ENCODE measurements at regions not wholly inside any gene's neighbourhood (a gene's known extent, or its start where the extent isn't known, plus 50 kb on each side); places are given as distances from the start of the nearest gene placed in this dataset.

GRCh38 chr1:221408117-221408803 is 333.6 kb downstream of the DUSP10 start:
- H3K9me2 ChIP-seq (ENCODE audit: insufficient read depth, low read length), result no peaks in the 10 kb centered on the region
- H3K4me2 ChIP-seq (ENCODE audit: low read length), result no peak overlapping the region
- TF ChIP-seq, protein P1, sequence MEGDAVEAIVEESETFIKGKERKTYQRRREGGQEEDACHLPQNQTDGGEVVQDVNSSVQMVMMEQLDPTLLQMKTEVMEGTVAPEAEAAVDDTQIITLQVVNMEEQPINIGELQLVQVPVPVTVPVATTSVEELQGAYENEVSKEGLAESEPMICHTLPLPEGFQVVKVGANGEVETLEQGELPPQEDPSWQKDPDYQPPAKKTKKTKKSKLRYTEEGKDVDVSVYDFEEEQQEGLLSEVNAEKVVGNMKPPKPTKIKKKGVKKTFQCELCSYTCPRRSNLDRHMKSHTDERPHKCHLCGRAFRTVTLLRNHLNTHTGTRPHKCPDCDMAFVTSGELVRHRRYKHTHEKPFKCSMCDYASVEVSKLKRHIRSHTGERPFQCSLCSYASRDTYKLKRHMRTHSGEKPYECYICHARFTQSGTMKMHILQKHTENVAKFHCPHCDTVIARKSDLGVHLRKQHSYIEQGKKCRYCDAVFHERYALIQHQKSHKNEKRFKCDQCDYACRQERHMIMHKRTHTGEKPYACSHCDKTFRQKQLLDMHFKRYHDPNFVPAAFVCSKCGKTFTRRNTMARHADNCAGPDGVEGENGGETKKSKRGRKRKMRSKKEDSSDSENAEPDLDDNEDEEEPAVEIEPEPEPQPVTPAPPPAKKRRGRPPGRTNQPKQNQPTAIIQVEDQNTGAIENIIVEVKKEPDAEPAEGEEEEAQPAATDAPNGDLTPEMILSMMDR (IDR thresholded peaks at IDR 0.05; ENCODE audit: poor library complexity, severe bottlenecking), result no peak
- no peak for TF ChIP-seq MXI1 (conservative IDR thresholded peaks at IDR 0.05; ENCODE audit: poor library complexity, severe bottlenecking)
- no peak for TF ChIP-seq RAD21 (conservative IDR thresholded peaks at IDR 0.05)
- TF ChIP-seq POLR2AphosphoS5 (IDR thresholded peaks at IDR 0.05), result no peak
- TF ChIP-seq, protein P2, sequence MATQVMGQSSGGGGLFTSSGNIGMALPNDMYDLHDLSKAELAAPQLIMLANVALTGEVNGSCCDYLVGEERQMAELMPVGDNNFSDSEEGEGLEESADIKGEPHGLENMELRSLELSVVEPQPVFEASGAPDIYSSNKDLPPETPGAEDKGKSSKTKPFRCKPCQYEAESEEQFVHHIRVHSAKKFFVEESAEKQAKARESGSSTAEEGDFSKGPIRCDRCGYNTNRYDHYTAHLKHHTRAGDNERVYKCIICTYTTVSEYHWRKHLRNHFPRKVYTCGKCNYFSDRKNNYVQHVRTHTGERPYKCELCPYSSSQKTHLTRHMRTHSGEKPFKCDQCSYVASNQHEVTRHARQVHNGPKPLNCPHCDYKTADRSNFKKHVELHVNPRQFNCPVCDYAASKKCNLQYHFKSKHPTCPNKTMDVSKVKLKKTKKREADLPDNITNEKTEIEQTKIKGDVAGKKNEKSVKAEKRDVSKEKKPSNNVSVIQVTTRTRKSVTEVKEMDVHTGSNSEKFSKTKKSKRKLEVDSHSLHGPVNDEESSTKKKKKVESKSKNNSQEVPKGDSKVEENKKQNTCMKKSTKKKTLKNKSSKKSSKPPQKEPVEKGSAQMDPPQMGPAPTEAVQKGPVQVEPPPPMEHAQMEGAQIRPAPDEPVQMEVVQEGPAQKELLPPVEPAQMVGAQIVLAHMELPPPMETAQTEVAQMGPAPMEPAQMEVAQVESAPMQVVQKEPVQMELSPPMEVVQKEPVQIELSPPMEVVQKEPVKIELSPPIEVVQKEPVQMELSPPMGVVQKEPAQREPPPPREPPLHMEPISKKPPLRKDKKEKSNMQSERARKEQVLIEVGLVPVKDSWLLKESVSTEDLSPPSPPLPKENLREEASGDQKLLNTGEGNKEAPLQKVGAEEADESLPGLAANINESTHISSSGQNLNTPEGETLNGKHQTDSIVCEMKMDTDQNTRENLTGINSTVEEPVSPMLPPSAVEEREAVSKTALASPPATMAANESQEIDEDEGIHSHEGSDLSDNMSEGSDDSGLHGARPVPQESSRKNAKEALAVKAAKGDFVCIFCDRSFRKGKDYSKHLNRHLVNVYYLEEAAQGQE (IDR thresholded peaks at IDR 0.05; ENCODE audit: borderline replicate concordance), result no peak
- TF ChIP-seq EP300 (conservative IDR thresholded peaks at IDR 0.05; ENCODE audit: poor library complexity, severe bottlenecking), result no peak
- no peak for TF ChIP-seq EZH2 (IDR thresholded peaks at IDR 0.05; ENCODE audit: borderline replicate concordance, insufficient read depth, low read length, poor library complexity, severe bottlenecking)
- TF ChIP-seq TAF1 (IDR thresholded peaks at IDR 0.05; ENCODE audit: low read depth), result no peak
- no peak for TF ChIP-seq SMC3 (conservative IDR thresholded peaks at IDR 0.05; ENCODE audit: poor library complexity)

GRCh38 chr1:221411283-221411682 is 330.6 kb downstream of the DUSP10 start:
- Histone ChIP-seq H3K9me2 (ENCODE audit: insufficient read depth, low read length) (no peaks in the 10 kb centered on the region), H4K20me1 (ENCODE audit: insufficient read depth) (no peaks in the 10 kb centered on the region), H3K9me3 (ENCODE audit: low read length) (no peaks in the 10 kb centered on the region), H3K4me2 (ENCODE audit: low read length) (no peak overlapping the region), H3K79me2 (replicated peaks; ENCODE audit: insufficient read depth, low read length) (no peaks in the 10 kb centered on the region), H3K36me3 (ENCODE audit: insufficient read depth, low read length) (no peaks in the 10 kb centered on the region), H3K4me3 (ENCODE audit: low read length) (no peak overlapping the region), H3K27me3 (ENCODE audit: insufficient read depth, low read depth, low read length) (no peaks in the 10 kb centered on the region), H3K9ac (ENCODE audit: low read length) (no peak overlapping the region), H2AFZ (ENCODE audit: low read depth, low read length) (no peak overlapping the region), H3F3A (ENCODE audit: insufficient read depth, low read length, poor library complexity, severe bottlenecking) (no peaks in the 10 kb centered on the region), H3K27ac (ENCODE audit: low read length) (no peak overlapping the region)
- TF ChIP-seq POLR2AphosphoS5 (IDR thresholded peaks at IDR 0.05) (no peak), RAD21 (conservative IDR thresholded peaks at IDR 0.05) (no peak), SMC3 (conservative IDR thresholded peaks at IDR 0.05; ENCODE audit: poor library complexity) (no peak), MXI1 (conservative IDR thresholded peaks at IDR 0.05; ENCODE audit: poor library complexity, severe bottlenecking) (no peak), EP300 (conservative IDR thresholded peaks at IDR 0.05; ENCODE audit: poor library complexity, severe bottlenecking) (no peak), EZH2 (IDR thresholded peaks at IDR 0.05; ENCODE audit: borderline replicate concordance, insufficient read depth, low read length, poor library complexity, severe bottlenecking) (no peak)
- TF ChIP-seq, protein P2 (IDR thresholded peaks at IDR 0.05; ENCODE audit: borderline replicate concordance), result no peak
- TF ChIP-seq, protein P1 (IDR thresholded peaks at IDR 0.05; ENCODE audit: poor library complexity, severe bottlenecking), result no peak

More at GRCh38 chr1:221408117-221408803, 333.6 kb downstream of the DUSP10 start:
- H3K9ac ChIP-seq (ENCODE audit: low read length), result no peak overlapping the region
- no peak overlapping the region for H3K27ac ChIP-seq (ENCODE audit: low read length)
- H3K4me3 ChIP-seq (ENCODE audit: low read length), result no peak overlapping the region
- no peak overlapping the region for H2AFZ ChIP-seq (ENCODE audit: low read depth, low read length)
- H3K36me3 ChIP-seq (ENCODE audit: insufficient read depth, low read length), result no peaks in the 10 kb centered on the region
- no peaks in the 10 kb centered on the region for H4K20me1 ChIP-seq (ENCODE audit: insufficient read depth)
- H3K9me3 ChIP-seq (ENCODE audit: low read length), result no peaks in the 10 kb centered on the region
- H3F3A ChIP-seq (ENCODE audit: insufficient read depth, low read length, poor library complexity, severe bottlenecking), result no peaks in the 10 kb centered on the region
- no peaks in the 10 kb centered on the region for H3K27me3 ChIP-seq (ENCODE audit: insufficient read depth, low read depth, low read length)
- H3K79me2 ChIP-seq (replicated peaks; ENCODE audit: insufficient read depth, low read length), result no peaks in the 10 kb centered on the region
